Mesenchymal stem cell (in vitro differentiated cells and primary cell): ENCODE measurements at regions not wholly inside any gene's neighbourhood (a gene's known extent, or its start where the extent isn't known, plus 50 kb on each side); places are given as distances from the start of the nearest gene placed in this dataset.

Experiments
- DNase-seq: peaks from one replicate; pipeline ENCODE4 v3.0.0-alpha.2; 2013
- H2AFZ ChIP-seq: one replicate; pipeline ENCODE4 v1.6.1; 2013; ENCODE audit warnings: low read depth, mild to moderate bottlenecking, control low read depth, inconsistent platforms, low read length, moderate library complexity
- H2AK5ac ChIP-seq: 2 replicates; pipeline ENCODE4 v1.6.1; 2013; ENCODE audit warnings: low read length, moderate library complexity, mild to moderate bottlenecking, inconsistent platforms; ENCODE audit not compliant: severe bottlenecking
- H2BK120ac ChIP-seq: one replicate; pipeline ENCODE4 v1.6.1; 2013; ENCODE audit warnings: low read depth, mild to moderate bottlenecking, inconsistent platforms, low read length, moderate library complexity
- H2BK12ac ChIP-seq, 2 experiments: one replicate each; pipeline ENCODE4 v1.6.1; 2013; ENCODE audit warnings: inconsistent platforms in 2 of 2, low read length in 2 of 2, mild to moderate bottlenecking in 2 of 2, moderate library complexity in 2 of 2, control low read depth in 1 of 2
- H2BK15ac ChIP-seq: one replicate; pipeline ENCODE4 v1.6.1; 2013; ENCODE audit warnings: mild to moderate bottlenecking, low read depth, inconsistent platforms; ENCODE audit not compliant: poor library complexity, severe bottlenecking
- H2BK5ac ChIP-seq: 2 replicates; pipeline ENCODE4 v1.6.1; 2013; ENCODE audit warnings: low read depth, mild to moderate bottlenecking, low read length, control low read depth, inconsistent platforms; ENCODE audit not compliant: poor library complexity, severe bottlenecking
- H3K14ac ChIP-seq, 2 experiments: one replicate each; pipeline ENCODE4 v1.6.1; 2013; ENCODE audit warnings: inconsistent platforms in 2 of 2, low read length in 2 of 2, control low read depth in 1 of 2, mild to moderate bottlenecking in 1 of 2, moderate library complexity in 1 of 2
- H3K18ac ChIP-seq, 2 experiments: one replicate each; pipeline ENCODE4 v1.6.1; 2013; ENCODE audit warnings: inconsistent platforms in 2 of 2, low read length in 2 of 2, control low read depth in 1 of 2, low read depth in 1 of 2, mild to moderate bottlenecking in 1 of 2
- H3K23ac ChIP-seq, 2 experiments: one replicate each; pipeline ENCODE4 v1.6.1; 2013; ENCODE audit warnings: inconsistent platforms in 2 of 2, low read length in 2 of 2, mild to moderate bottlenecking in 2 of 2, moderate library complexity in 2 of 2, control low read depth in 1 of 2
- H3K27ac ChIP-seq: 2 replicates; pipeline ENCODE4 v1.5.1; 2013; ENCODE audit warnings: mild to moderate bottlenecking, moderate library complexity, low read length, control low read depth, inconsistent platforms; ENCODE audit not compliant: poor library complexity, severe bottlenecking
- H3K27me3 ChIP-seq, 2 experiments: 2 replicates each; pipeline versions ENCODE4 v1.6.1 to v1.7.0; 2013; ENCODE audit warnings: low read length in 2 of 2, mild to moderate bottlenecking in 2 of 2, moderate library complexity in 2 of 2, control low read depth in 1 of 2, inconsistent platforms in 1 of 2; ENCODE audit not compliant: control insufficient read depth in 1 of 2, insufficient read depth in 1 of 2
- H3K36me3 ChIP-seq, 2 experiments: 2 replicates each; pipeline versions ENCODE4 v1.6.1 to v1.7.0; 2013; ENCODE audit warnings: low read length in 2 of 2, control low read depth in 1 of 2, inconsistent platforms in 1 of 2, low read depth in 1 of 2, mild to moderate bottlenecking in 1 of 2; ENCODE audit not compliant: insufficient read depth in 2 of 2, control insufficient read depth in 1 of 2
- H3K4ac ChIP-seq, 2 experiments: one replicate each; pipeline ENCODE4 v1.6.1; 2013; ENCODE audit warnings: inconsistent platforms in 2 of 2, low read length in 2 of 2, mild to moderate bottlenecking in 2 of 2, moderate library complexity in 2 of 2, control low read depth in 1 of 2, low read depth in 1 of 2
- H3K4me1 ChIP-seq: 2 replicates; pipeline ENCODE4 v1.6.1; 2013; ENCODE audit warnings: low read depth, low read length, control low read depth; ENCODE audit not compliant: control insufficient read depth, insufficient read depth
- H3K4me2 ChIP-seq: 2 replicates; pipeline ENCODE4 v1.6.1; 2013; ENCODE audit warnings: low read length, mild to moderate bottlenecking, inconsistent platforms; ENCODE audit not compliant: poor library complexity, severe bottlenecking
- H3K4me3 ChIP-seq, 2 experiments: 2 replicates each; pipeline versions ENCODE4 v1.5.1 to v1.7.0; 2013; ENCODE audit warnings: low read length in 2 of 2, mild to moderate bottlenecking in 2 of 2, control low read depth in 1 of 2, low read depth in 1 of 2; ENCODE audit not compliant: insufficient read depth in 1 of 2
- H3K79me1 ChIP-seq: replicated peaks from 2 replicates; pipeline ENCODE4 v1.6.1; 2013; ENCODE audit warnings: mild to moderate bottlenecking, control low read depth, low read length, inconsistent platforms; ENCODE audit not compliant: poor library complexity, severe bottlenecking
- H3K9ac ChIP-seq: 2 replicates; pipeline ENCODE4 v1.7.0; 2013; ENCODE audit warnings: mild to moderate bottlenecking, low read length, moderate library complexity
- H3K9me3 ChIP-seq: 2 replicates; pipeline ENCODE4 v1.7.0; 2013; ENCODE audit warnings: mild to moderate bottlenecking, low read length; ENCODE audit not compliant: control insufficient read depth
- H4K8ac ChIP-seq: one replicate; pipeline ENCODE4 v1.6.1; 2013; ENCODE audit warnings: inconsistent platforms, mild to moderate bottlenecking, low read length, moderate library complexity
- H4K91ac ChIP-seq: one replicate; pipeline ENCODE4 v1.6.1; 2013; ENCODE audit warnings: mild to moderate bottlenecking, low read length, inconsistent platforms
- WGBS: methylation state at CpG from one replicate; pipeline ENCODE4 v1.1.7; 2013; ENCODE audit warnings: mixed read lengths; 5-methylcytosine and 5-hydroxymethylcytosine counted together

- Histone ChIP-seq H3K14ac (no peak overlapping the region), H3K9ac (no peak overlapping the region), H4K8ac (no peak overlapping the region), H2AFZ (no peak overlapping the region), H3K23ac (no peak overlapping the region), H3K4ac (no peak overlapping the region), H3K18ac (no peak overlapping the region), H3K4me2 (no peak overlapping the region), H3K4me1 (no peaks in the 10 kb centered on the region), H2BK120ac (no peak overlapping the region), H3K79me1 (no peaks in the 10 kb centered on the region), H4K91ac (no peak overlapping the region), H2BK5ac (no peak overlapping the region), H3K9me3 (no peaks in the 10 kb centered on the region), H3K4me3 (no peak overlapping the region), H2BK12ac (no peak overlapping the region), H3K36me3 (no peaks in the 10 kb centered on the region), H3K27me3 (no peaks in the 10 kb centered on the region), H2AK5ac (no peak overlapping the region), H3K27ac (no peak overlapping the region), H2BK15ac (no peak overlapping the region)
- WGBS = 0% methylated on average over 1 of the region's 1 CpG
- DNase-seq = no peak
Observed at GRCh38 chr18:25842665-25843064, 247.7 kb downstream of the SS18 start.

- DNase-seq = no peak
- Histone ChIP-seq H3K4me2 (no peak overlapping the region), H3K79me1 (no peaks in the 10 kb centered on the region), H4K8ac (no peak overlapping the region), H3K14ac (no peak overlapping the region), H3K9ac (no peak overlapping the region), H2BK5ac (no peak overlapping the region), H4K91ac (no peak overlapping the region), H3K4me1 (peaks cover 2% of the 10 kb centered on the region), H3K9me3 (no peaks in the 10 kb centered on the region), H3K18ac (no peak overlapping the region), H2BK15ac (no peak overlapping the region), H2BK12ac (no peak overlapping the region), H3K27ac (no peak overlapping the region), H2AK5ac (no peak overlapping the region), H3K27me3 (peaks cover 0 to 13% of the 10 kb centered on the region in 2 experiments), H3K4ac (no peak overlapping the region), H3K36me3 (no peaks in the 10 kb centered on the region), H3K23ac (no peak overlapping the region), H2AFZ (no peak overlapping the region), H3K4me3 (no peak overlapping the region), H2BK120ac (no peak overlapping the region)
- WGBS = 86% methylated on average over 8 of the region's 8 CpGs
Observed at GRCh38 chr18:25834061-25834460, 256.4 kb downstream of the SS18 start.

GRCh38 chr18:25832001-25832604 is 258.3 kb downstream of the SS18 start:
- H3K9me3 ChIP-seq = no peaks in the 10 kb centered on the region
- H2BK12ac ChIP-seq = no peak overlapping the region

GRCh38 chr18:25831301-25831701 is 259.1 kb downstream of the SS18 start:
- DNase-seq = no peak
- H3K9ac ChIP-seq = no peak overlapping the region
- no peak overlapping the region for H3K27ac ChIP-seq
- WGBS = 62% methylated on average over 3 of the region's 5 CpGs
- no peak overlapping the region for H4K8ac ChIP-seq
- peak overlapping the region in 1 of 2 experiments; percentile 40 for H2BK12ac ChIP-seq
- H3K4me2 ChIP-seq = no peak overlapping the region
- no peak overlapping the region for H2AFZ ChIP-seq
- no peak overlapping the region for H3K18ac ChIP-seq
- no peak overlapping the region for H3K23ac ChIP-seq
- H3K4ac ChIP-seq = no peak overlapping the region
- H3K9me3 ChIP-seq = no peaks in the 10 kb centered on the region
- no peak overlapping the region for H2AK5ac ChIP-seq
- H2BK120ac ChIP-seq = no peak overlapping the region
- H3K4me3 ChIP-seq = no peak overlapping the region
- H3K4me1 ChIP-seq = peaks cover 4% of the 10 kb centered on the region
- no peaks in the 10 kb centered on the region for H3K36me3 ChIP-seq
- H2BK15ac ChIP-seq = no peak overlapping the region
- no peak overlapping the region for H2BK5ac ChIP-seq
- H3K27me3 ChIP-seq = peaks cover 0 to 13% of the 10 kb centered on the region in 2 experiments
- H4K91ac ChIP-seq = no peak overlapping the region
- no peak overlapping the region for H3K14ac ChIP-seq
- no peaks in the 10 kb centered on the region for H3K79me1 ChIP-seq

More at GRCh38 chr18:25832001-25832604, 258.3 kb downstream of the SS18 start:
- WGBS = 9% methylated on average over 2 of the region's 3 CpGs
- no peaks in the 10 kb centered on the region for H3K36me3 ChIP-seq
- H3K4ac ChIP-seq = no peak overlapping the region
- H3K14ac ChIP-seq = no peak overlapping the region
- H2AFZ ChIP-seq = no peak overlapping the region
- H2AK5ac ChIP-seq = no peak overlapping the region
- no peak overlapping the region for H4K8ac ChIP-seq
- no peak overlapping the region for H3K18ac ChIP-seq
- H2BK5ac ChIP-seq = no peak overlapping the region
- no peak overlapping the region for H3K4me2 ChIP-seq
- no peak overlapping the region for H4K91ac ChIP-seq
- H2BK120ac ChIP-seq = no peak overlapping the region
- peak; percentile 68 for DNase-seq
- H2BK15ac ChIP-seq = no peak overlapping the region
- peaks cover 0 to 13% of the 10 kb centered on the region in 2 experiments for H3K27me3 ChIP-seq
- no peak overlapping the region for H3K27ac ChIP-seq
- no peak overlapping the region for H3K23ac ChIP-seq
- H3K4me1 ChIP-seq = peaks cover 4% of the 10 kb centered on the region
- H3K4me3 ChIP-seq = no peak overlapping the region
- H3K9ac ChIP-seq = no peak overlapping the region
- no peaks in the 10 kb centered on the region for H3K79me1 ChIP-seq
